HEK293 (cell line): ENCODE measurements at regions not wholly inside any gene's neighbourhood (a gene's known extent, or its start where the extent isn't known, plus 50 kb on each side); places are given as distances from the start of the nearest gene placed in this dataset.

Experiments used
- CTCF ChIP-seq: fragments of 450-650 bp; formaldehyde crosslinking; IDR thresholded peaks from 2 replicates; pipeline ENCODE4 v1.5.1; 2016; ENCODE audit warnings: missing biosample characterization, missing genetic modification characterization
- REPIN1 ChIP-seq: fragments of 450-650 bp; formaldehyde crosslinking; IDR thresholded peaks from 2 replicates; pipeline ENCODE4 v1.5.1; 2017; ENCODE audit warnings: missing biosample characterization, missing genetic modification characterization, low read depth
- REST ChIP-seq: fragments of 450-650 bp; formaldehyde crosslinking; IDR thresholded peaks from 2 replicates; pipeline ENCODE4 v1.5.1; 2016; ENCODE audit warnings: missing biosample characterization, missing genetic modification characterization
- SP2 ChIP-seq: fragments of 450-650 bp; formaldehyde crosslinking; IDR thresholded peaks from 2 replicates; pipeline ENCODE4 v1.5.1; 2016; ENCODE audit warnings: missing biosample characterization, missing genetic modification characterization
- ZNF350 ChIP-seq: fragments of 450-650 bp; formaldehyde crosslinking; IDR thresholded peaks from 2 replicates; pipeline ENCODE4 v1.5.0; 2017; ENCODE audit warnings: missing biosample characterization, mild to moderate bottlenecking, missing genetic modification characterization
- ZNF521 ChIP-seq: fragments of 450-650 bp; formaldehyde crosslinking; IDR thresholded peaks from 2 replicates; pipeline ENCODE4 v1.5.1; 2017; ENCODE audit warnings: missing biosample characterization, mild to moderate bottlenecking, missing genetic modification characterization
- ZNF585B ChIP-seq: fragments of 450-650 bp; formaldehyde crosslinking; IDR thresholded peaks from 2 replicates; pipeline ENCODE4 v1.5.1; 2016; ENCODE audit warnings: missing biosample characterization, missing genetic modification characterization

- TF ChIP-seq CTCF (tag by site-specific recombination) (no peak), REPIN1 (tag by site-specific recombination) (no peak), ZNF521 (tag by site-specific recombination) (no peak), SP2 (tag by site-specific recombination) (no peak), ZNF585B (tag by site-specific recombination) (no peak), ZNF350 (no peak), REST (tag by site-specific recombination) (no peak)
Measured at GRCh38 chr14:99344051-99344758, 72.2 kb upstream of the BCL11B start.
